ENCODE measurements at regions not wholly inside any gene's neighbourhood (a gene's known extent, or its start where the extent isn't known, plus 50 kb on each side); places are given as distances from the start of the nearest gene placed in this dataset.
"Not testable (repeated sequence)": the region's sequence is repeated elsewhere in the genome, so short reads cannot be mapped to it uniquely, and the experiment has no call there.

- TF ChIP-seq, protein P1, sequence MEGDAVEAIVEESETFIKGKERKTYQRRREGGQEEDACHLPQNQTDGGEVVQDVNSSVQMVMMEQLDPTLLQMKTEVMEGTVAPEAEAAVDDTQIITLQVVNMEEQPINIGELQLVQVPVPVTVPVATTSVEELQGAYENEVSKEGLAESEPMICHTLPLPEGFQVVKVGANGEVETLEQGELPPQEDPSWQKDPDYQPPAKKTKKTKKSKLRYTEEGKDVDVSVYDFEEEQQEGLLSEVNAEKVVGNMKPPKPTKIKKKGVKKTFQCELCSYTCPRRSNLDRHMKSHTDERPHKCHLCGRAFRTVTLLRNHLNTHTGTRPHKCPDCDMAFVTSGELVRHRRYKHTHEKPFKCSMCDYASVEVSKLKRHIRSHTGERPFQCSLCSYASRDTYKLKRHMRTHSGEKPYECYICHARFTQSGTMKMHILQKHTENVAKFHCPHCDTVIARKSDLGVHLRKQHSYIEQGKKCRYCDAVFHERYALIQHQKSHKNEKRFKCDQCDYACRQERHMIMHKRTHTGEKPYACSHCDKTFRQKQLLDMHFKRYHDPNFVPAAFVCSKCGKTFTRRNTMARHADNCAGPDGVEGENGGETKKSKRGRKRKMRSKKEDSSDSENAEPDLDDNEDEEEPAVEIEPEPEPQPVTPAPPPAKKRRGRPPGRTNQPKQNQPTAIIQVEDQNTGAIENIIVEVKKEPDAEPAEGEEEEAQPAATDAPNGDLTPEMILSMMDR (IDR thresholded peaks at IDR 0.05), result not testable (repeated sequence)
- TF ChIP-seq EP300, POLR2AphosphoS5 (IDR thresholded peaks at IDR 0.05): not testable (repeated sequence)
Measured at GRCh38 chr1:83440586-83440985, 558.3 kb downstream of the TTLL7 start.

Data from upper lobe of left lung (tissue), 4 donors.